DND-41 (cell line): ENCODE measurements at regions not wholly inside any gene's neighbourhood (a gene's known extent, or its start where the extent isn't known, plus 50 kb on each side); places are given as distances from the start of the nearest gene placed in this dataset.

Experiments
- ATAC-seq: fragments of 200-7000 bp; cut with Tn5 transposase; 3 replicates; pipeline ENCODE4 v1.9.1; 2021; ENCODE audit warnings: low read depth; ENCODE audit not compliant: insufficient read depth
- DNase-seq: peaks from one replicate; pipeline ENCODE4 v3.0.0-alpha.2; 2020
- H2AFZ ChIP-seq: 2 replicates; pipeline ENCODE4 v1.6.0; 2012; ENCODE audit warnings: low read depth, low read length
- H3K27ac ChIP-seq: 2 replicates; pipeline ENCODE4 v1.5.1; 2012; ENCODE audit warnings: low read length, inconsistent platforms
- H3K27me3 ChIP-seq: fragments of 200-600 bp; sonication (generic); 2 replicates; pipeline ENCODE4 v1.6.0; 2012; ENCODE audit warnings: low read length, mild to moderate bottlenecking, inconsistent platforms; ENCODE audit not compliant: insufficient read depth, poor library complexity
- H3K36me3 ChIP-seq: 2 replicates; pipeline ENCODE4 v1.5.1; 2012; ENCODE audit warnings: low read length, inconsistent platforms; ENCODE audit not compliant: insufficient read depth
- H3K4me1 ChIP-seq: 2 replicates; pipeline ENCODE4 v1.5.1; 2012; ENCODE audit warnings: mild to moderate bottlenecking, low read length; ENCODE audit not compliant: insufficient read depth
- H3K4me2 ChIP-seq: 2 replicates; pipeline ENCODE4 v1.6.0; 2012; ENCODE audit warnings: mild to moderate bottlenecking, moderate library complexity, low read length, inconsistent platforms; ENCODE audit not compliant: insufficient read depth
- H3K4me3 ChIP-seq, 2 experiments: fragments of 200-600 bp in 1 of 2; shearing (Covaris generic) in 1 of 2; 2 replicates each; pipeline ENCODE4 v1.5.1; 2012 to 2016; ENCODE audit warnings: inconsistent platforms in 2 of 2, low read length in 2 of 2, mild to moderate bottlenecking in 2 of 2, low read depth in 1 of 2, moderate library complexity in 1 of 2
- H3K79me2 ChIP-seq: 2 replicates; pipeline ENCODE4 v1.6.0; 2012; ENCODE audit warnings: low read length, inconsistent platforms; ENCODE audit not compliant: insufficient read depth
- H3K9ac ChIP-seq: 2 replicates; pipeline ENCODE4 v1.6.0; 2012; ENCODE audit warnings: low read depth, mild to moderate bottlenecking, inconsistent platforms, low read length, moderate library complexity
- H3K9me3 ChIP-seq: 2 replicates; pipeline ENCODE4 v1.5.1; 2012; ENCODE audit warnings: low read length, moderate library complexity, mild to moderate bottlenecking, inconsistent platforms; ENCODE audit not compliant: insufficient read depth, severe bottlenecking
- H4K20me1 ChIP-seq: 2 replicates; pipeline ENCODE4 v1.6.0; 2012; ENCODE audit warnings: low read length; ENCODE audit not compliant: insufficient read depth
- EZH2 ChIP-seq: IDR thresholded peaks from 3 replicates; pipeline ENCODE4 v1.6.1; 2012; ENCODE audit warnings: borderline replicate concordance, low read depth, mild to moderate bottlenecking, moderate library complexity, low read length, inconsistent platforms; ENCODE audit not compliant: severe bottlenecking
- TF ChIP-seq, protein P1 (sequence below): IDR thresholded peaks from 2 replicates; pipeline ENCODE4 v1.5.1; 2012; ENCODE audit warnings: borderline replicate concordance, low read length, moderate library complexity, mild to moderate bottlenecking; ENCODE audit not compliant: poor library complexity, severe bottlenecking; ENCODE audit errors: extremely low read depth

- Histone ChIP-seq H4K20me1 (no peaks in the 10 kb centered on the region), H3K79me2 (no peaks in the 10 kb centered on the region), H3K36me3 (no peaks in the 10 kb centered on the region), H3K9ac (no peak overlapping the region), H2AFZ (no peak overlapping the region), H3K4me1 (no peaks in the 10 kb centered on the region), H3K27ac (no peak overlapping the region), H3K27me3 (no peaks in the 10 kb centered on the region), H3K9me3 (no peaks in the 10 kb centered on the region), H3K4me3 (no peak overlapping the region), H3K4me2 (no peak overlapping the region)
- DNase-seq (no peak), ATAC-seq (no peak)
- TF ChIP-seq, protein P1, sequence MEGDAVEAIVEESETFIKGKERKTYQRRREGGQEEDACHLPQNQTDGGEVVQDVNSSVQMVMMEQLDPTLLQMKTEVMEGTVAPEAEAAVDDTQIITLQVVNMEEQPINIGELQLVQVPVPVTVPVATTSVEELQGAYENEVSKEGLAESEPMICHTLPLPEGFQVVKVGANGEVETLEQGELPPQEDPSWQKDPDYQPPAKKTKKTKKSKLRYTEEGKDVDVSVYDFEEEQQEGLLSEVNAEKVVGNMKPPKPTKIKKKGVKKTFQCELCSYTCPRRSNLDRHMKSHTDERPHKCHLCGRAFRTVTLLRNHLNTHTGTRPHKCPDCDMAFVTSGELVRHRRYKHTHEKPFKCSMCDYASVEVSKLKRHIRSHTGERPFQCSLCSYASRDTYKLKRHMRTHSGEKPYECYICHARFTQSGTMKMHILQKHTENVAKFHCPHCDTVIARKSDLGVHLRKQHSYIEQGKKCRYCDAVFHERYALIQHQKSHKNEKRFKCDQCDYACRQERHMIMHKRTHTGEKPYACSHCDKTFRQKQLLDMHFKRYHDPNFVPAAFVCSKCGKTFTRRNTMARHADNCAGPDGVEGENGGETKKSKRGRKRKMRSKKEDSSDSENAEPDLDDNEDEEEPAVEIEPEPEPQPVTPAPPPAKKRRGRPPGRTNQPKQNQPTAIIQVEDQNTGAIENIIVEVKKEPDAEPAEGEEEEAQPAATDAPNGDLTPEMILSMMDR: no peak
- TF ChIP-seq EZH2: no peak
These were observed 96.9 kb upstream of the TNFSF4 start for GRCh38 chr1:173303984-173304383.

DNA sequence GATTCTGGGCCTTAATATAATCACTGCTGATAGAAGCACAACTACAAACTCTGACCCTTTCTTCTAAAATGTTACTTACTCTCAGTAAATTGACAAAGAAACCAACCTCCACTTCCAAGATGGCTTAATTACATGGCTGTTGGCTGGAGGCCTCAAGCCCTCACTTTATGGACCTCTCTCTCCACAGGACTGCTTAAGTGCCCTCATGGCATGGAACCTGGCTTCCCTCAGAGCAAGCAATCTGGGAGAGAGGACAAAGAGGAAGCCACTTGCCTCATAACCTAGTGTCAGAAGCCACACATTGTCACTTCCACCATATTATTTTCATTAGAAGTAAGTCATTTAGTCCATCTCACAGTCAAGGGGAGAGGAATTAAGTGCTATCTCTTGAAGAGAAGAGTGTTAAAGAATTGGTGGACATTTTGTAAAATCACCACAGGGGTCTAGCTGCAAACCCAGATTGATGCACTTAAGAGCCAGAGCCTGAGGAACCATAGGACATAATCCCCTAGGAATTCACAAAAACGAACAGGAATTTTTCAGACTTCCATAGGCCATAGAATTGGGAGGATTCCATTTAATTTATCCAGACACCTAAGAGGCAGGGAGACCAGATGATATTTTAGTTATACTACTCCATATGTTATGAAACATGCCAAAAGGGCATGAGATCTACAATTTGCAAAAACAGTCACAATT lies 97.5 kb upstream of the TNFSF4 start:
- no peak for TF ChIP-seq EZH2
- TF ChIP-seq, protein P1: no peak
- no peak for ATAC-seq

GRCh38 chr1:173307845-173308244 lies 100.7 kb upstream of the TNFSF4 start:
- Histone ChIP-seq H3K4me1 (no peaks in the 10 kb centered on the region), H4K20me1 (no peaks in the 10 kb centered on the region), H3K27me3 (no peaks in the 10 kb centered on the region), H3K9me3 (peaks cover 3% of the 10 kb centered on the region), H3K79me2 (no peaks in the 10 kb centered on the region), H3K9ac (no peak overlapping the region), H3K36me3 (no peaks in the 10 kb centered on the region), H3K4me3 (no peak overlapping the region), H3K4me2 (no peak overlapping the region), H3K27ac (no peak overlapping the region), H2AFZ (no peak overlapping the region)
- no peak for TF ChIP-seq EZH2
- TF ChIP-seq, protein P1: no peak
- no peak for ATAC-seq
- no peak for DNase-seq

More for the DNA sequence above, 97.5 kb upstream of the TNFSF4 start:
- no peaks in the 10 kb centered on the region for H4K20me1 ChIP-seq
- no peaks in the 10 kb centered on the region for H3K4me1 ChIP-seq
- H3K27ac ChIP-seq: no peak overlapping the region
- H3K9ac ChIP-seq: no peak overlapping the region
- H2AFZ ChIP-seq: no peak overlapping the region
- no peaks in the 10 kb centered on the region for H3K36me3 ChIP-seq
- H3K9me3 ChIP-seq: no peaks in the 10 kb centered on the region
- H3K27me3 ChIP-seq: no peaks in the 10 kb centered on the region
- no peak overlapping the region for H3K4me2 ChIP-seq
- no peak overlapping the region for H3K4me3 ChIP-seq
- no peaks in the 10 kb centered on the region for H3K79me2 ChIP-seq
- DNase-seq: no peak

DNA sequence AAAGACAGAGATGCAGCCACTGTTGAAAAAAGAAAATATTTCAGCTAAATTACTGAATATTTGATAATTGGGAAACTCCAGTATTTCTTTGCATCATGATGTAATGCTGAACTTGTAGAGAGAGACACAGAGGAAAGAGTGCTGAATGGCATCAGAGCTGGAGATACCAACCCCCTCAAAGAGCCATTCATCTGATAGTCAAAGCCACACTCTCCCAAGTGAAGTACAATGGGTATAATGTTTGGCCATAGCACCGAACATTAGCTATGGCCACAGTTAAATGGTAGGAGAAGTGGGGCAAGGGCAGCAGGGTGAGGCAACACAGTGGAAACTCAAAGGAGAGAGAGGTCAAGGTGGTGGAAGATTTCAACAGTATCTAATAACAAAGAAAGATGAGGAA lies 107.5 kb upstream of the TNFSF4 start:
- ATAC-seq (no peak), DNase-seq (no peak)
- Histone ChIP-seq H3K4me2 (no peak overlapping the region), H3K4me3 (no peak overlapping the region), H3K36me3 (no peaks in the 10 kb centered on the region), H3K4me1 (peaks cover 11% of the 10 kb centered on the region; the same call in 1 of the 2 replicates), H3K9me3 (peaks cover 3% of the 10 kb centered on the region), H3K9ac (no peak overlapping the region), H3K27me3 (no peaks in the 10 kb centered on the region), H2AFZ (no peak overlapping the region), H3K79me2 (no peaks in the 10 kb centered on the region), H3K27ac (no peak overlapping the region), H4K20me1 (no peaks in the 10 kb centered on the region)
- TF ChIP-seq EZH2: no peak
- TF ChIP-seq, protein P1: no peak
